H1 (cell line): ENCODE measurements at regions not wholly inside any gene's neighbourhood (a gene's known extent, or its start where the extent isn't known, plus 50 kb on each side); places are given as distances from the start of the nearest gene placed in this dataset.

Source experiments
- CTCF ChIA-PET: fragments of 300-600 bp; sonication (Branson Sonifier 250); formaldehyde crosslinking; loops from one replicate; lab custom pipeline; 2021; ENCODE audit not compliant: partially characterized antibody; lab: Charles Lee
- POLR2A ChIA-PET: fragments of 300-600 bp; sonication (Branson Sonifier 250); formaldehyde crosslinking; loops from one replicate; lab custom pipeline; 2021; ENCODE audit warnings: inconsistent platforms; ENCODE audit not compliant: partially characterized antibody; lab: Charles Lee
- DNase-seq, 2 experiments: peaks; one replicate each; pipeline versions ENCODE4 v3.0.0 to v3.0.0-alpha.2; 2010 to 2022; ENCODE audit warnings: low spot score in 2 of 2, low read depth in 1 of 2, mixed read lengths in 1 of 2
- FAIRE-seq: peaks from 2 replicates; lab custom pipeline; 2011; peaks lifted over from hg19 to GRCh38; lab: Jason Lieb, UNC
- H2AFZ ChIP-seq: 2 replicates; pipeline ENCODE4 v1.8.1; 2012; ENCODE audit warnings: low read length, inconsistent platforms
- H2AK5ac ChIP-seq: 2 replicates; pipeline ENCODE4 v1.6.1; 2013; ENCODE audit warnings: low read depth, low read length
- H2BK120ac ChIP-seq: replicated peaks from 2 replicates; pipeline ENCODE3; 2013; ENCODE audit warnings: low read depth, low read length, inconsistent platforms
- H2BK12ac ChIP-seq: 2 replicates; pipeline ENCODE4 v1.6.1; 2013; ENCODE audit warnings: low read depth, low read length
- H2BK15ac ChIP-seq: 2 replicates; pipeline ENCODE4 v1.6.1; 2013; ENCODE audit warnings: low read length
- H2BK20ac ChIP-seq: 2 replicates; pipeline ENCODE4 v1.6.1; 2013; ENCODE audit warnings: low read length
- H2BK5ac ChIP-seq: 2 replicates; pipeline ENCODE4 v1.6.1; 2013; ENCODE audit warnings: low read depth, low read length
- H3K14ac ChIP-seq: 2 replicates; pipeline ENCODE4 v1.6.1; 2013; ENCODE audit warnings: inconsistent platforms; ENCODE audit not compliant: insufficient read length
- H3K18ac ChIP-seq: 2 replicates; pipeline ENCODE4 v1.6.1; 2013; ENCODE audit warnings: low read length; ENCODE audit errors: extremely low read depth
- H3K23ac ChIP-seq: 2 replicates; pipeline ENCODE4 v1.6.1; 2013; ENCODE audit warnings: inconsistent platforms; ENCODE audit not compliant: insufficient read length
- H3K23me2 ChIP-seq: 2 replicates; pipeline ENCODE4 v1.6.1; 2013; ENCODE audit warnings: low read depth, low read length
- H3K27ac ChIP-seq: 2 replicates; pipeline ENCODE4 v1.6.1; 2011; ENCODE audit warnings: low read depth, low read length, inconsistent platforms
- H3K27me3 ChIP-seq, 4 experiments: replicated peaks in 1 of 4; 1 replicate in 1 of 4; 2 replicates in 3 of 4; pipeline versions ENCODE4 v1.6.1 to v1.8.1; 2011 to 2013; ENCODE audit warnings: low read length in 3 of 4, mild to moderate bottlenecking in 3 of 4, inconsistent platforms in 2 of 4, mixed read lengths in 2 of 4, moderate library complexity in 1 of 4; ENCODE audit not compliant: control insufficient read depth in 3 of 4, insufficient read depth in 3 of 4; ENCODE audit errors: extremely low read depth in 1 of 4
- H3K36me3 ChIP-seq, 4 experiments: 2 replicates each; pipeline versions ENCODE4 v1.6.1 to v1.8.1; 2011 to 2013; ENCODE audit warnings: mild to moderate bottlenecking in 4 of 4, low read length in 3 of 4, moderate library complexity in 2 of 4, control low read depth in 1 of 4, inconsistent platforms in 1 of 4; ENCODE audit not compliant: insufficient read depth in 4 of 4, control insufficient read depth in 2 of 4
- H3K4ac ChIP-seq: replicated peaks from 2 replicates; pipeline ENCODE3; 2013; ENCODE audit warnings: low read length, low read depth, mixed read lengths, inconsistent platforms; ENCODE audit not compliant: insufficient read length
- H3K4me1 ChIP-seq, 4 experiments: replicated peaks in 1 of 4; 1 replicate in 1 of 4; 2 replicates in 3 of 4; pipeline versions ENCODE4 v1.6.1 to v1.8.1; 2011 to 2013; ENCODE audit warnings: low read length in 3 of 4, inconsistent platforms in 2 of 4, mixed read lengths in 1 of 4; ENCODE audit not compliant: insufficient read depth in 4 of 4, control insufficient read depth in 3 of 4
- H3K4me2 ChIP-seq, 2 experiments: 2 replicates each; pipeline versions ENCODE4 v1.6.1 to v1.8.1; 2011 to 2013; ENCODE audit warnings: low read depth in 2 of 2, low read length in 2 of 2, control low read depth in 1 of 2, inconsistent platforms in 1 of 2, mild to moderate bottlenecking in 1 of 2; ENCODE audit not compliant: insufficient read depth in 1 of 2
- H3K4me3 ChIP-seq, 4 experiments: fragments of 200-600, 300-600 bp in 1 of 4; sonication (generic), shearing (Covaris generic), sonication (Bioruptor Twin) in 1 of 4; 2 replicates each; pipeline versions ENCODE4 v1.5.1 to v1.8.1; 2011 to 2016; ENCODE audit warnings: low read length in 4 of 4, low read depth in 3 of 4, control low read depth in 2 of 4, inconsistent platforms in 2 of 4, mild to moderate bottlenecking in 2 of 4, mixed read lengths in 1 of 4, moderate library complexity in 1 of 4; ENCODE audit not compliant: insufficient read depth in 2 of 4; ENCODE audit errors: extremely low read depth in 1 of 4
- H3K56ac ChIP-seq: replicated peaks from 2 replicates; pipeline ENCODE3; 2013; ENCODE audit warnings: low read depth, mild to moderate bottlenecking, mixed read lengths, low read length, inconsistent platforms; ENCODE audit not compliant: insufficient read length
- H3K79me1 ChIP-seq: 2 replicates; pipeline ENCODE4 v1.6.1; 2013; ENCODE audit warnings: low read depth, low read length, control low read depth
- H3K79me2 ChIP-seq, 2 experiments: 2 replicates each; pipeline versions ENCODE4 v1.6.1 to v1.8.1; 2012 to 2013; ENCODE audit warnings: low read length in 2 of 2, mild to moderate bottlenecking in 2 of 2, inconsistent platforms in 1 of 2; ENCODE audit not compliant: insufficient read depth in 2 of 2, control insufficient read depth in 1 of 2
- H3K9ac ChIP-seq, 4 experiments: replicated peaks in 1 of 4; 1 replicate in 1 of 4; 2 replicates in 3 of 4; pipeline versions ENCODE4 v1.6.1 to v1.8.1; 2011 to 2013; ENCODE audit warnings: low read depth in 3 of 4, low read length in 3 of 4, control low read depth in 2 of 4, mild to moderate bottlenecking in 2 of 4, moderate library complexity in 2 of 4, inconsistent platforms in 1 of 4; ENCODE audit errors: extremely low read depth in 1 of 4
- H3K9me3 ChIP-seq, 2 experiments: 2 replicates each; pipeline versions ENCODE4 v1.6.1 to v1.8.1; 2012 to 2013; ENCODE audit warnings: mild to moderate bottlenecking in 2 of 2, moderate library complexity in 2 of 2, control low read depth in 1 of 2, inconsistent platforms in 1 of 2, low read depth in 1 of 2, low read length in 1 of 2, mixed read lengths in 1 of 2; ENCODE audit not compliant: insufficient read depth in 2 of 2
- H4K20me1 ChIP-seq, 2 experiments: replicated peaks in 1 of 2; 2 replicates each; pipeline versions ENCODE3 to v1.8.1; 2011 to 2013; ENCODE audit warnings: inconsistent platforms in 2 of 2, low read length in 2 of 2, mild to moderate bottlenecking in 1 of 2; ENCODE audit not compliant: insufficient read depth in 2 of 2, control insufficient read depth in 1 of 2
- H4K5ac ChIP-seq: 2 replicates; pipeline ENCODE4 v1.6.1; 2013; ENCODE audit warnings: low read length, low read depth, mixed read lengths, inconsistent platforms; ENCODE audit not compliant: insufficient read length
- H4K8ac ChIP-seq: 2 replicates; pipeline ENCODE4 v1.8.0; 2013; ENCODE audit warnings: mild to moderate bottlenecking, moderate library complexity, low read length, inconsistent platforms; ENCODE audit not compliant: insufficient read depth; ENCODE audit errors: extremely low read depth
- H4K91ac ChIP-seq: replicated peaks from 2 replicates; pipeline ENCODE3; 2013; ENCODE audit warnings: low read length, mixed read lengths, inconsistent platforms; ENCODE audit not compliant: insufficient read length
- CBX5 ChIP-seq: fragments of 300-800, 300-1000 bp; sonication (generic); IDR thresholded peaks from 2 replicates; pipeline ENCODE4 v1.7.1; 2016; ENCODE audit warnings: antibody characterized with exemption, low read length, low read depth
- CBX8 ChIP-seq: fragments of 300-800, 300-1000 bp; sonication (generic); IDR thresholded peaks from 2 replicates; pipeline ENCODE4 v1.7.1; 2016; ENCODE audit warnings: low read depth, low read length, borderline replicate concordance
- CHD1 ChIP-seq: IDR thresholded peaks from 2 replicates; pipeline ENCODE4 v1.6.1; 2012; ENCODE audit warnings: low read depth, low read length, improper control_type of control experiment
- JUN ChIP-seq: IDR thresholded peaks from 2 replicates; pipeline ENCODE4 v1.6.1; 2011; ENCODE audit warnings: low read depth, mild to moderate bottlenecking, improper control_type of control experiment, low read length
- JUND ChIP-seq: IDR thresholded peaks from 2 replicates; pipeline ENCODE4 v1.6.1; 2011; ENCODE audit warnings: mild to moderate bottlenecking, improper control_type of control experiment, low read length
- NRF1 ChIP-seq: IDR thresholded peaks from 2 replicates; pipeline ENCODE4 v1.6.1; 2011; ENCODE audit warnings: mild to moderate bottlenecking, low read depth, low read length, improper control_type of control experiment
- POU5F1 ChIP-seq: IDR thresholded peaks from 2 replicates; pipeline ENCODE4 v1.6.1; 2011; ENCODE audit warnings: low read depth, mild to moderate bottlenecking, low read length, moderate library complexity
- RFX5 ChIP-seq: IDR thresholded peaks from 2 replicates; pipeline ENCODE4 v1.6.1; 2011; ENCODE audit warnings: low read depth, low read length, improper control_type of control experiment, borderline replicate concordance
- SIX5 ChIP-seq: IDR thresholded peaks from 2 replicates; pipeline ENCODE4 v1.6.1; 2011; ENCODE audit warnings: mild to moderate bottlenecking, low read depth, low read length
- SRF ChIP-seq: IDR thresholded peaks from 2 replicates; pipeline ENCODE4 v1.6.1; 2011; ENCODE audit warnings: mild to moderate bottlenecking, low read depth, low read length, moderate library complexity
- TAF7 ChIP-seq: optimal IDR thresholded peaks from 2 replicates; pipeline ENCODE3; 2011; ENCODE audit warnings: low read depth, mild to moderate bottlenecking, inconsistent platforms, low read length, moderate library complexity, borderline replicate concordance
- TCF12 ChIP-seq: IDR thresholded peaks from 2 replicates; pipeline ENCODE4 v1.6.1; 2011; ENCODE audit warnings: low read depth, mild to moderate bottlenecking, low read length
- ZNF274 ChIP-seq: IDR thresholded peaks from 2 replicates; pipeline ENCODE4 v1.7.0; 2012; ENCODE audit warnings: low read length, borderline replicate concordance; ENCODE audit errors: extremely low read depth
- WGBS, 2 experiments: shearing (Covaris generic) in 1 of 2; methylation state at CpG; one replicate each; pipeline versions ENCODE4 v1.1.6 to v1.1.7; 2013 to 2015; ENCODE audit warnings: low lambda C conversion rate in 2 of 2, mixed read lengths in 2 of 2, inconsistent platforms in 1 of 2, low coverage in 1 of 2, missing lambda C conversion rate in 1 of 2; ENCODE audit not compliant: insufficient replicate concordance in 2 of 2, insufficient coverage in 1 of 2, insufficient read length in 1 of 2; ENCODE audit errors: extremely low coverage in 1 of 2, missing lambda C conversion rate in 1 of 2; 5-methylcytosine and 5-hydroxymethylcytosine counted together
- TF ChIP-seq, protein P1 (sequence below): IDR thresholded peaks from 2 replicates; pipeline ENCODE4 v1.6.1; 2011; ENCODE audit warnings: low read length, improper control_type of control experiment
- TF ChIP-seq, protein P2 (sequence below): IDR thresholded peaks from 2 replicates; pipeline ENCODE4 v1.6.1; 2011; ENCODE audit warnings: low read depth, mild to moderate bottlenecking, low read length; ENCODE audit not compliant: insufficient read depth

DNA sequence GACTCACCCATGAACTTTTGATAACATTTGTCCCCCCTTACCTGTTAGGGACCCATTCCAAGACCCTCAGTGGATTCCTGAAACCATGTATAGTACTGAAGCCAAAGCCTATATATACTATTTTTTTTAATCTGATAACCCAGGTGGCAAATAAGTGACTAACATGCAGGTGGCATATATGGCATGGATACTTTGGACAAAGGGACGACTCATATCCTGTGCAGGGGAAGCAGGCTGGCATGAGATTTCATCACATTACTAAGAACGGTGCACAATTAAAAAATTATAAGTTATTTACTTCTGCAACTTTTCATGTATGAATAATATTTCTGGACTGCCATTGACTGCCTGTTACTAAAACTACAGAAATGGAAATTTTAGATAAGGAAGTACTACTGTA is 880.1 kb upstream of the FBXO33 start:
- no peaks in the 10 kb centered on the region for H3K9me3 ChIP-seq
- ChIA-PET POLR2A (no interaction called here), CTCF (no interaction called here)
- no peaks in the 10 kb centered on the region for H3K27me3 ChIP-seq
- no peak overlapping the region for H3K4me3 ChIP-seq
- no peak overlapping the region for H3K56ac ChIP-seq
- H2BK5ac ChIP-seq: no peak overlapping the region
- H3K4me1 ChIP-seq: peaks cover 0 to 2% (median 0%) of the 10 kb centered on the region in 4 experiments; a peak in 1 of 7 replicates
- H4K20me1 ChIP-seq: no peaks in the 10 kb centered on the region
- H2BK15ac ChIP-seq: no peak overlapping the region
- 86% methylated on average over 2 of the region's 2 CpGs; no CpG with 5 or more reads in 1 of the 2 experiments for WGBS, 2 experiments
- H3K79me1 ChIP-seq: no peaks in the 10 kb centered on the region
- no peak overlapping the region for H4K5ac ChIP-seq
- no peak overlapping the region for H2AK5ac ChIP-seq
- no peak overlapping the region for H3K9ac ChIP-seq
- H2BK120ac ChIP-seq: no peak overlapping the region
- no peak overlapping the region for H3K4ac ChIP-seq
- DNase-seq: no peak
- no peak overlapping the region for H3K14ac ChIP-seq
- no peak overlapping the region for H3K23ac ChIP-seq
- H4K91ac ChIP-seq: no peak overlapping the region
- H4K8ac ChIP-seq: no peak overlapping the region
- H3K79me2 ChIP-seq: no peaks in the 10 kb centered on the region
- no peak overlapping the region for H2BK20ac ChIP-seq
- H3K27ac ChIP-seq: no peak overlapping the region
- H3K18ac ChIP-seq: no peak overlapping the region
- H2BK12ac ChIP-seq: no peak overlapping the region
- H3K4me2 ChIP-seq: no peak overlapping the region
- FAIRE-seq: no peak
- no peaks in the 10 kb centered on the region for H3K36me3 ChIP-seq
- no peak overlapping the region for H2AFZ ChIP-seq
- H3K23me2 ChIP-seq: no peaks in the 10 kb centered on the region
- TF ChIP-seq RFX5 (no peak), JUND (no peak), JUN (no peak), TAF7 (no peak), SRF (no peak), CBX5 (no peak), CBX8 (no peak), SIX5 (no peak), NRF1 (no peak), POU5F1 (no peak), TCF12 (no peak), CHD1 (no peak), ZNF274 (no peak)
- TF ChIP-seq, protein P1, sequence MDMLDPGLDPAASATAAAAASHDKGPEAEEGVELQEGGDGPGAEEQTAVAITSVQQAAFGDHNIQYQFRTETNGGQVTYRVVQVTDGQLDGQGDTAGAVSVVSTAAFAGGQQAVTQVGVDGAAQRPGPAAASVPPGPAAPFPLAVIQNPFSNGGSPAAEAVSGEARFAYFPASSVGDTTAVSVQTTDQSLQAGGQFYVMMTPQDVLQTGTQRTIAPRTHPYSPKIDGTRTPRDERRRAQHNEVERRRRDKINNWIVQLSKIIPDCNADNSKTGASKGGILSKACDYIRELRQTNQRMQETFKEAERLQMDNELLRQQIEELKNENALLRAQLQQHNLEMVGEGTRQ: no peak
- TF ChIP-seq, protein P2, sequence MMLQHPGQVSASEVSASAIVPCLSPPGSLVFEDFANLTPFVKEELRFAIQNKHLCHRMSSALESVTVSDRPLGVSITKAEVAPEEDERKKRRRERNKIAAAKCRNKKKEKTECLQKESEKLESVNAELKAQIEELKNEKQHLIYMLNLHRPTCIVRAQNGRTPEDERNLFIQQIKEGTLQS: no peak
